ENCODE measurements at regions not wholly inside any gene's neighbourhood (a gene's known extent, or its start where the extent isn't known, plus 50 kb on each side); places are given as distances from the start of the nearest gene placed in this dataset.

GRCh38 chr7:156458011-156458410 lies 182.6 kb upstream of the RNF32 start:
- H3K4me3 ChIP-seq (replicated peaks in 1 of 2; ENCODE audit: low read depth in 2 of 2, low read length in 2 of 2): no peak overlapping the region
- no peak for DNase-seq (ENCODE audit: low read depth in 2 of 2)
- no peak for TF ChIP-seq CTCF (IDR thresholded peaks at IDR 0.05; ENCODE audit: low read depth, low read length)

GRCh38 chr7:156456503-156457115 lies 184.0 kb upstream of the RNF32 start:
- TF ChIP-seq CTCF (IDR thresholded peaks at IDR 0.05; ENCODE audit: low read depth, low read length): no peak
- H3K4me3 ChIP-seq (replicated peaks in 1 of 2; ENCODE audit: low read depth in 2 of 2, low read length in 2 of 2): no peak overlapping the region
- DNase-seq (ENCODE audit: low read depth in 2 of 2): no peak

GRCh38 chr7:156456032-156456431 lies 184.5 kb upstream of the RNF32 start:
- no peak for TF ChIP-seq CTCF (IDR thresholded peaks at IDR 0.05; ENCODE audit: low read depth, low read length)
- DNase-seq (ENCODE audit: low read depth in 2 of 2): no peak

GRCh38 chr7:156450473-156450872 lies 190.1 kb upstream of the RNF32 start:
- DNase-seq (ENCODE audit: low read depth in 2 of 2): no peak

More at GRCh38 chr7:156456032-156456431, 184.5 kb upstream of the RNF32 start:
- H3K4me3 ChIP-seq (replicated peaks in 1 of 2; ENCODE audit: low read depth in 2 of 2, low read length in 2 of 2): no peak overlapping the region

GRCh38 chr7:156448918-156449317 lies 191.7 kb upstream of the RNF32 start:
- no peak overlapping the region for H3K4me3 ChIP-seq (replicated peaks in 1 of 2; ENCODE audit: low read depth in 2 of 2, low read length in 2 of 2)
- DNase-seq (ENCODE audit: low read depth in 2 of 2): no peak
- TF ChIP-seq CTCF (IDR thresholded peaks at IDR 0.05; ENCODE audit: low read depth, low read length): no peak

More at GRCh38 chr7:156450473-156450872, 190.1 kb upstream of the RNF32 start:
- no peak overlapping the region for H3K4me3 ChIP-seq (replicated peaks in 1 of 2; ENCODE audit: low read depth in 2 of 2, low read length in 2 of 2)
- no peak for TF ChIP-seq CTCF (IDR thresholded peaks at IDR 0.05; ENCODE audit: low read depth, low read length)

- no peak for TF ChIP-seq CTCF (IDR thresholded peaks at IDR 0.05; ENCODE audit: low read depth, low read length)
- DNase-seq (ENCODE audit: low read depth in 2 of 2): no peak
- H3K4me3 ChIP-seq (replicated peaks in 1 of 2; ENCODE audit: low read depth in 2 of 2, low read length in 2 of 2): no peak overlapping the region
Observed at GRCh38 chr7:156446990-156447389, 193.6 kb upstream of the RNF32 start.
